ENCODE measurements at regions not wholly inside any gene's neighbourhood (a gene's known extent, or its start where the extent isn't known, plus 50 kb on each side); places are given as distances from the start of the nearest gene placed in this dataset.
A peak's percentile ranks its signal among the peaks of the same experiment; 100 is the strongest.

GRCh38 chr3:139280027-139280671, 63.7 kb upstream of the MRPS22 start:
- no peak for TF ChIP-seq CTCF (IDR thresholded peaks at IDR 0.05; ENCODE audit: low read depth, low read length, missing control alignments)
- no peak for DNase-seq (ENCODE audit: extremely low read depth, low read depth)
- no peak overlapping the region for H3K4me3 ChIP-seq (replicated peaks; ENCODE audit: low read depth, low read length)

DNA sequence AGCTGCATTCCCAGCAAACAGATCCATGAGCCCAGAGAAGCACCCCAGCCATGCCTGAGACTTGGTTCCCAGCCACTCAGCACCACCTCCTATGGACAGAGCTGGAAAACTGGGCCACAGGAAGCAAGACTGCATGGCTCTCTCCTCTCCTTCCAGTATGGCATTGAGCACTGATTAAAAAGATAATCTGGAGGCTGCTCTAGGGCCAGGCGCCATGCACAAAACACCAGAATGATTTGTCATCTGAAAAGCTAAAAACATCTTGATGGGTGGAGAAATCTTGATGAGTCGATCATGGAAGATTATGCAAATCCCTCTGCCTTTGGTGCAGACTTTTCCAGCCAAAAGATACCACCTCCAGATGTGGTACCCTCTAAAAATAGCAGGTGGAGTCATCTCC, 62.7 kb upstream of the MRPS22 start:
- no peak for DNase-seq (ENCODE audit: extremely low read depth, low read depth)
- no peak for TF ChIP-seq CTCF (IDR thresholded peaks at IDR 0.05; ENCODE audit: low read depth, low read length, missing control alignments)
- peak overlapping the region; percentile 37 for H3K4me3 ChIP-seq (replicated peaks; ENCODE audit: low read depth, low read length)

DNA sequence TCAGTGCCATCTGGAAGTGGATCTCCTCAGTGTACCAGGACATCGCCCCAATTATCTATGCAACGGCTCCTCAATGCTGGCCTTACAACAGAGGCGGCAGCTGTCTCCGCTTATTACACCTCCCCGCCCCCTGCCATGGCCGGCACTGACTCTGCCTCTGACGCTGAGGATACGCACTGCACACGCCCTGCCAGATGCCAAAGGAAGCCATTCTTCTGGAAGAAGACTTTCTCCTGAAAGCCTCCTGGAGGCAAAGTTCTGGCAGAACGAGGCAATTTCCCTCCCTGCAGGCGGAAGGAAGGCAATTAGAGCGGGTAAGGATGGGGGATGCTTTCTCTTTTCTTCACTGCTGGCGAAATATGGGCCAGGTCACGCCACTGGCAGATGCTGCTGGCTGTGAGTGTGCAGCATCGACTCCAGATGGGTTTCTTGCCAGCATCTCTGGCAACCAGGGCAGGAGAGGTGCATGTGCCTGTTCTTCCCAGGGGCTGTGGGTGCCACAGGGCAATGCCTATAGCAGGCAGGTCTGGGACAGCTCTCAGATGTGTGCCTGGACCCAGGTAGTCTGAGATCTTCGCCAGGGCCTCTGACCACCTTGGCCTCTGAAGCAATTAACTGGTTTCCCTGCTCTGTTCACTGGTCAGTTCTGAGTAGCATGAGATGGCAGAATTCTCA, 62.2 kb upstream of the MRPS22 start:
- TF ChIP-seq CTCF (IDR thresholded peaks at IDR 0.05; ENCODE audit: low read depth, low read length, missing control alignments) = no peak
- peak; percentile 74 for DNase-seq (ENCODE audit: extremely low read depth, low read depth)
- peak overlapping the region; percentile 37 for H3K4me3 ChIP-seq (replicated peaks; ENCODE audit: low read depth, low read length)

GRCh38 chr3:139283301-139283700, 60.5 kb upstream of the MRPS22 start:
- TF ChIP-seq CTCF (IDR thresholded peaks at IDR 0.05; ENCODE audit: low read depth, low read length, missing control alignments) = no peak
- DNase-seq (ENCODE audit: extremely low read depth, low read depth) = no peak
- peak overlapping the region; percentile 37 for H3K4me3 ChIP-seq (replicated peaks; ENCODE audit: low read depth, low read length)

GRCh38 chr3:139284221-139284620, 59.6 kb upstream of the MRPS22 start:
- no peak for DNase-seq (ENCODE audit: extremely low read depth, low read depth)
- TF ChIP-seq CTCF (IDR thresholded peaks at IDR 0.05; ENCODE audit: low read depth, low read length, missing control alignments) = no peak
- H3K4me3 ChIP-seq (replicated peaks; ENCODE audit: low read depth, low read length) = no peak overlapping the region

GRCh38 chr3:139285691-139286090, 58.1 kb upstream of the MRPS22 start:
- TF ChIP-seq CTCF (IDR thresholded peaks at IDR 0.05; ENCODE audit: low read depth, low read length, missing control alignments) = no peak
- DNase-seq (ENCODE audit: extremely low read depth, low read depth) = no peak
- H3K4me3 ChIP-seq (replicated peaks; ENCODE audit: low read depth, low read length) = no peak overlapping the region

Measured in HFF-Myc (cell line).